HCT116 (cell line): ENCODE measurements at regions not wholly inside any gene's neighbourhood (a gene's known extent, or its start where the extent isn't known, plus 50 kb on each side); places are given as distances from the start of the nearest gene placed in this dataset.

Source experiments
- EGR1 ChIP-seq: IDR thresholded peaks from 2 replicates; pipeline ENCODE4 v1.6.1; 2012; ENCODE audit warnings: low read depth
- POLR2AphosphoS5 ChIP-seq: IDR thresholded peaks from 2 replicates; pipeline ENCODE4 v1.6.1; 2011; ENCODE audit warnings: mild to moderate bottlenecking, low read depth, low read length, moderate library complexity
- SIN3A ChIP-seq: IDR thresholded peaks from 2 replicates; pipeline ENCODE4 v1.6.1; 2012; ENCODE audit warnings: low read depth
- TF ChIP-seq, protein P1 (sequence below), 3 experiments: fragments of 200-600 bp in 1 of 3; sonication (generic) in 1 of 3; IDR thresholded peaks in 2 of 3; conservative IDR thresholded peaks in 1 of 3; 2 replicates each; pipeline ENCODE4 v1.5.1; 2012 to 2017; ENCODE audit warnings: low read depth in 2 of 3, low read length in 2 of 3, antibody characterized with exemption in 1 of 3, borderline replicate concordance in 1 of 3, control low read depth in 1 of 3, mild to moderate bottlenecking in 1 of 3, mixed read lengths in 1 of 3, mixed run types in 1 of 3, moderate library complexity in 1 of 3; ENCODE audit not compliant: insufficient read depth in 1 of 3

DNA sequence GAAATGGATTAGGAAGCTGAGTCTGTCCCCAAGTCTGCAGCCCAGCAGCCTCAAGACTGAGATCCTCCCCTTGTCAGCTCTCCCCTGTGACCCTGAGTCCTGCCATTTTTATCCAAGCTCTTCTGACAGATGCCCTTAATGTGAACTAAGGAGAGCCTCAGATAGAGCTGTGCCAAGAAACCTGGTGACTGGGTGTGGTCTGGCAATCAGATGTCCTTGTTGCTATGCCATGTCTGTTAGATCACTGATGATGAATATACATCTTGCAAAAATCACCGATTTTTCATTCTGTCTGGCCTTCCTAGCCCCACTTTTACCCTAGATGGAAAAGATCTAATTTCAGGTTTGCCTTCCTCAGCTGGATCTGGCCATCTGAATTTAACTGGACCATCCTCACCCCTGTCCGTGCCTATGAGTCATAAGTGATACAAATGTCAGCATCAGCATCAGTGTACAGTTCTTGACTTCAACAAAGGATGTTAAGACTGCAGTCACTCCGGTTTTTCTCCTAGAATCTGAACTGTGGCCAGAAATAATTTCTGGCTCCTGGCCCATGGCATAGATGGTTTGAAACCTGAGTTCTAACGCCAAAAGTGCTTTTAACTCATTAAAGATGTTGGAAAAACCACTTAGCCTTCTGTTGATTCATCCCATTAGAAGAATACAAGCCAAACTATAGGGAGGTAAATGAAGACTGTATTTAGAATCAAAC is 61.2 kb upstream of the GRIP1 start:
- no peak for TF ChIP-seq EGR1
- no peak for TF ChIP-seq SIN3A
- no peak for TF ChIP-seq POLR2AphosphoS5
- TF ChIP-seq, protein P1, sequence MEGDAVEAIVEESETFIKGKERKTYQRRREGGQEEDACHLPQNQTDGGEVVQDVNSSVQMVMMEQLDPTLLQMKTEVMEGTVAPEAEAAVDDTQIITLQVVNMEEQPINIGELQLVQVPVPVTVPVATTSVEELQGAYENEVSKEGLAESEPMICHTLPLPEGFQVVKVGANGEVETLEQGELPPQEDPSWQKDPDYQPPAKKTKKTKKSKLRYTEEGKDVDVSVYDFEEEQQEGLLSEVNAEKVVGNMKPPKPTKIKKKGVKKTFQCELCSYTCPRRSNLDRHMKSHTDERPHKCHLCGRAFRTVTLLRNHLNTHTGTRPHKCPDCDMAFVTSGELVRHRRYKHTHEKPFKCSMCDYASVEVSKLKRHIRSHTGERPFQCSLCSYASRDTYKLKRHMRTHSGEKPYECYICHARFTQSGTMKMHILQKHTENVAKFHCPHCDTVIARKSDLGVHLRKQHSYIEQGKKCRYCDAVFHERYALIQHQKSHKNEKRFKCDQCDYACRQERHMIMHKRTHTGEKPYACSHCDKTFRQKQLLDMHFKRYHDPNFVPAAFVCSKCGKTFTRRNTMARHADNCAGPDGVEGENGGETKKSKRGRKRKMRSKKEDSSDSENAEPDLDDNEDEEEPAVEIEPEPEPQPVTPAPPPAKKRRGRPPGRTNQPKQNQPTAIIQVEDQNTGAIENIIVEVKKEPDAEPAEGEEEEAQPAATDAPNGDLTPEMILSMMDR (IDR thresholded peaks at IDR 0.05 in 2 of 3, conservative IDR thresholded peaks at IDR 0.05 in 1 of 3; ENCODE audit: borderline replicate concordance in 1 of 3, insufficient read depth in 1 of 3, low read depth in 2 of 3, low read length in 2 of 3) = no peak
